GM13977 (cell line): ENCODE measurements at regions not wholly inside any gene's neighbourhood (a gene's known extent, or its start where the extent isn't known, plus 50 kb on each side); places are given as distances from the start of the nearest gene placed in this dataset.

Experiments
- DNase-seq: peaks from one replicate; pipeline ENCODE4 v3.0.0; 2012; ENCODE audit warnings: low spot score
- CTCF ChIP-seq: IDR thresholded peaks from 2 replicates; pipeline ENCODE4 v1.5.1; 2012; ENCODE audit warnings: mild to moderate bottlenecking, control low read depth; ENCODE audit not compliant: insufficient read depth; ENCODE audit errors: extremely low read depth, missing control alignments
- in situ Hi-C: fragments of 300-500 bp; cut with MboI; formaldehyde crosslinking; loops from one replicate; pipeline ENCODE4 v1.12.0; 2022; ENCODE audit warnings: low sequenced_read_pairs, low pct_unique_long_range_greater_than_20kb, mixed read lengths, inconsistent platforms; ENCODE audit not compliant: unreplicated experiment

- TF ChIP-seq CTCF = no peak
- in situ Hi-C loops = no loop called here
- DNase-seq = no peak
Observed at GRCh38 chr6:134823710-134824034, 126.2 kb downstream of the ALDH8A1 start.

DNA sequence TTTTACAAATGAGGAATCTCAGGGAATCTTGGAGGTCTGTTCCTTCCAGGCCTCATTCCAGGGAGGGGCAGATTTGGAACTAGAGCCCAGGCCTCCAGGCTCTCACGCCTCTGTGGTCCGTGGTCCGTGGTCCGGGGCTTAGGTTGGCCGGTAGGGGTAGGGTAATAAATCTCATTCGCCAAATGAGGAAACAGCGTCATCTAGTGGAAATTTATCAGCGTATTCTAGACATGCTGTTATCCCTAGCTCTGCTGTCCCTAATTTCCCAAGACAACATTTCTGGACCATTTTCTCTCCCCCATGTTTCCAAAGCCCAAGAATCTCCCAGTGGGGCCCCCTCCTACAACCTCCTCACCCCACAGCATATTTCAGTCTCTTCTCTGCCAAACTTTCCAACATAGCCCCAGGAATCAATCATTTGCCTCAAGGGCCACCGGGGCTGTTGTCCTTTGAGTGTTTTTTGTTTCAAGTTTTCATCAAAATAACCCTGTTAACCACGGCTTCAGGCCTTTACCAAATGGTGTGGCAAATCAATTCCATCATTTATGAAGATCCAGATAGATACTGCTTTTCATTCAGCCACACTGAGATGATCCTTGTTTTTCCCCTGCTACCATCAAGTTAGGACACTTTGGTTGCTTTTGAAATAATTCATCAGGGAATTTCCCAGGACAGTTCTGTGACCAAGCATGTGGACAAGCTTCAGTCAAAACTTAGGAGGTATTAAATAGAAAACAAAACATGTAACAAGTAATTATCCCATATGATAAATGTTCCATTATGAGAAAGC, 126.8 kb downstream of the ALDH8A1 start:
- TF ChIP-seq CTCF = peak; percentile 78
- DNase-seq = peak; percentile 63
- in situ Hi-C loops = no loop called here

DNA sequence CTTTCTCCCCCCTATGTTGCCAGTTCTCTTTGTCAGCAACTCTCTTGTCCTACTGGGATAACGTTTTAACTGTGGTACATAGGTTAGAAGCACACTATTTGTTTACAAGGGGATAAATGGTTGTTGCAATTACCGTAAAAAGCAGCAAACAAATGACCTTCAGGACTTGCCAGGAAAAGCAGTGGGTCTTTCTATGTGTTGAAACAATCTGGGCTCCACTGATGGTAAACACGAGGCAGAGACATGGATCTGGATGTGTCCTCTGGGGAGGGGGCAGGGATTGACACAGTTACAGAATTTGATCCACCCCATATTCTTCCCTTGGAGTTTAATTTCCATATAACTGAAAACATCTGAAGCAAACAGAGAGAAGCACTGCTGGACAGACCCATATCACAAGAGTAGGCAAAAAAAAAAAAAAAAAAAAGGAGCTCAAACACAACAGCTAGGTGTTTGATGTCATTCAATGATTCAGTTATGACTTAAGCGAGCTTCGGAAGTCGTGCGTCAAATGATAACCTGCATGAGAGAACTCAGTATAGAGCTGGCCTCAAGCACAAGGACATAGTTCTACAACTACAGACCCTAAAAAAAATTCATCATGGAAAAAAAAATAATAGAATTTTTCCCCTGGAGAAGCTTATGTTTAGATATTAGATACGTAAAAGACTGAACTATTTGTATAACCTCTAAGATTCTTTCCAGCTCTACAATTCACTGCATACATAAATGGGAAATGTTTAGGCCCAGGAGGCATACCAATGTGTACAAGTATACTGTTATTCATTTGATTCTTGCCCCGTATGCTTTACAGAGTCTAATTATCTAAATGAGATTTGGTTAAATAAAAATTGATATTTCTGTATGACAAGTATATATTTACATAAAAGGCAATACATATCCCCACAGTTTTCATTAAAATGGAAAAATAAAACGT, 127.7 kb downstream of the ALDH8A1 start:
- DNase-seq = no peak
- in situ Hi-C loops = no loop called here
- no peak for TF ChIP-seq CTCF

DNA sequence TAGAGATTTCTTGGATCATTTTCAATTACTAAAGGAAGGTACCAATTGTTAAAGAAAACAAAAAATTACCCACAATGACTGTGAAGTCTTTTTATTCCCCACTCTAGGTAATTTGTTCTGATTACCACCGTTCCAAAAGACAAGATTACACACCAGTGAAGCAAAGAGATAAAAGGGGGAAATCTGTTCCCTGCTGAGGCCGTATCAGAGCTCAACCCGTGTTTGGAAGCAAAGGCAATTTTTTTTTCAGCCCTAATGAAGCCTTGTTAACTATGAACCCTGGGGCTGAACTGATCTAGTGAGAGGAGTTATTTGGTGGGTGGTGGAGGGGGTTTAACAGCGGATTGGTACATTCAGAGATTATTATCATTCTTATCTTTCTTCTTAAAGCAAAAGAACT, 128.5 kb downstream of the ALDH8A1 start:
- no peak for DNase-seq
- no peak for TF ChIP-seq CTCF
- in situ Hi-C loops = no loop called here

- DNase-seq = no peak
- no peak for TF ChIP-seq CTCF
- in situ Hi-C loops = no loop called here
Observed at GRCh38 chr6:134819863-134820800, 129.8 kb downstream of the ALDH8A1 start.

GRCh38 chr6:134819236-134819635, 130.7 kb downstream of the ALDH8A1 start:
- in situ Hi-C loops = no loop called here
- no peak for TF ChIP-seq CTCF
- no peak for DNase-seq
